Osteoblast (primary cell): ENCODE measurements at regions not wholly inside any gene's neighbourhood (a gene's known extent, or its start where the extent isn't known, plus 50 kb on each side); places are given as distances from the start of the nearest gene placed in this dataset.

Source experiments
- DNase-seq: peaks from one replicate; pipeline ENCODE4 v3.0.0; 2011; ENCODE audit warnings: low spot score, mixed read lengths; ENCODE audit not compliant: insufficient read length; ENCODE audit errors: missing footprints
- H2AFZ ChIP-seq: 2 replicates; pipeline ENCODE4 v1.6.0; 2011; ENCODE audit warnings: mild to moderate bottlenecking, low read length
- H3K27ac ChIP-seq: 2 replicates; pipeline ENCODE4 v1.5.1; 2011; ENCODE audit warnings: mild to moderate bottlenecking, low read depth, low read length, moderate library complexity
- H3K27me3 ChIP-seq: 2 replicates; pipeline ENCODE4 v1.6.0; 2012; ENCODE audit warnings: mild to moderate bottlenecking, control low read depth, inconsistent platforms, low read length, moderate library complexity; ENCODE audit not compliant: insufficient read depth
- H3K36me3 ChIP-seq: 2 replicates; pipeline ENCODE4 v1.5.1; 2011; ENCODE audit warnings: mild to moderate bottlenecking, low read length, control low read depth, moderate library complexity; ENCODE audit not compliant: insufficient read depth
- H3K4me1 ChIP-seq: 2 replicates; pipeline ENCODE4 v1.5.1; 2011; ENCODE audit warnings: mild to moderate bottlenecking, low read length, control low read depth, moderate library complexity; ENCODE audit not compliant: insufficient read depth
- H3K4me2 ChIP-seq: 2 replicates; pipeline ENCODE4 v1.6.0; 2011; ENCODE audit warnings: mild to moderate bottlenecking, low read length; ENCODE audit not compliant: insufficient read depth
- H3K4me3 ChIP-seq: fragments of 200-600 bp; sonication (generic); 3 replicates; pipeline ENCODE4 v1.5.1; 2012; ENCODE audit warnings: mild to moderate bottlenecking, low read length, inconsistent platforms; ENCODE audit not compliant: insufficient read depth
- H3K79me2 ChIP-seq: 2 replicates; pipeline ENCODE4 v1.6.0; 2012; ENCODE audit warnings: mild to moderate bottlenecking, low read length, control low read depth, inconsistent platforms; ENCODE audit not compliant: insufficient read depth
- H3K9me3 ChIP-seq: 2 replicates; pipeline ENCODE4 v1.5.1; 2011; ENCODE audit warnings: low read depth, low read length, control low read depth
- H4K20me1 ChIP-seq: 2 replicates; pipeline ENCODE4 v1.6.0; 2012; ENCODE audit warnings: mild to moderate bottlenecking, low read length, control low read depth; ENCODE audit not compliant: insufficient read depth
- CTCF ChIP-seq: IDR thresholded peaks from 2 replicates; pipeline ENCODE4 v1.5.1; 2011; ENCODE audit warnings: mild to moderate bottlenecking, low read depth, low read length, moderate library complexity; ENCODE audit errors: extremely low read depth

GRCh38 chr4:188606635-188607034 is 467.4 kb downstream of the TRIML1 start:
- no peak overlapping the region for H2AFZ ChIP-seq
- H3K9me3 ChIP-seq, result no peaks in the 10 kb centered on the region
- H3K27me3 ChIP-seq, result no peaks in the 10 kb centered on the region
- H3K4me3 ChIP-seq, result no peak overlapping the region
- no peak for TF ChIP-seq CTCF
- H3K4me2 ChIP-seq, result no peak overlapping the region
- H3K36me3 ChIP-seq, result no peaks in the 10 kb centered on the region
- no peak overlapping the region for H3K27ac ChIP-seq
- no peak for DNase-seq
- no peaks in the 10 kb centered on the region for H4K20me1 ChIP-seq
- no peaks in the 10 kb centered on the region for H3K4me1 ChIP-seq
- no peaks in the 10 kb centered on the region for H3K79me2 ChIP-seq

- no peaks in the 10 kb centered on the region for H3K4me1 ChIP-seq
- H2AFZ ChIP-seq, result no peak overlapping the region
- H3K4me3 ChIP-seq, result no peak overlapping the region
- no peaks in the 10 kb centered on the region for H3K79me2 ChIP-seq
- no peaks in the 10 kb centered on the region for H3K9me3 ChIP-seq
- TF ChIP-seq CTCF, result no peak
- DNase-seq, result no peak
- H3K36me3 ChIP-seq, result no peaks in the 10 kb centered on the region
- no peak overlapping the region for H3K4me2 ChIP-seq
- H3K27ac ChIP-seq, result no peak overlapping the region
- H4K20me1 ChIP-seq, result no peaks in the 10 kb centered on the region
- no peaks in the 10 kb centered on the region for H3K27me3 ChIP-seq
Observed at GRCh38 chr4:188611143-188611542, 471.9 kb downstream of the TRIML1 start.

GRCh38 chr4:188612659-188613058 is 473.4 kb downstream of the TRIML1 start:
- H3K27ac ChIP-seq, result no peak overlapping the region
- no peak for TF ChIP-seq CTCF
- no peak overlapping the region for H3K4me2 ChIP-seq
- no peaks in the 10 kb centered on the region for H3K4me1 ChIP-seq
- H3K79me2 ChIP-seq, result no peaks in the 10 kb centered on the region
- H2AFZ ChIP-seq, result no peak overlapping the region
- no peaks in the 10 kb centered on the region for H3K9me3 ChIP-seq
- H4K20me1 ChIP-seq, result no peaks in the 10 kb centered on the region
- no peaks in the 10 kb centered on the region for H3K27me3 ChIP-seq
- no peak for DNase-seq
- no peaks in the 10 kb centered on the region for H3K36me3 ChIP-seq
- H3K4me3 ChIP-seq, result no peak overlapping the region

GRCh38 chr4:188613976-188614375 is 474.7 kb downstream of the TRIML1 start:
- no peak overlapping the region for H2AFZ ChIP-seq
- H3K9me3 ChIP-seq, result no peaks in the 10 kb centered on the region
- no peaks in the 10 kb centered on the region for H3K27me3 ChIP-seq
- no peak for TF ChIP-seq CTCF
- H3K79me2 ChIP-seq, result no peaks in the 10 kb centered on the region
- H3K4me1 ChIP-seq, result no peaks in the 10 kb centered on the region
- H4K20me1 ChIP-seq, result no peaks in the 10 kb centered on the region
- H3K27ac ChIP-seq, result no peak overlapping the region
- no peaks in the 10 kb centered on the region for H3K36me3 ChIP-seq
- no peak overlapping the region for H3K4me3 ChIP-seq
- DNase-seq, result no peak
- H3K4me2 ChIP-seq, result no peak overlapping the region
